ENCODE measurements at regions not wholly inside any gene's neighbourhood (a gene's known extent, or its start where the extent isn't known, plus 50 kb on each side); places are given as distances from the start of the nearest gene placed in this dataset.

- ATAC-seq (no peak), DNase-seq (no peak)
- no peak overlapping the region for H3K9ac ChIP-seq (ENCODE audit: low read length)
- H3K4me2 ChIP-seq (ENCODE audit: low read length) = no peak overlapping the region
- H3K36me3 ChIP-seq (ENCODE audit: low read depth, low read length) = no peaks in the 10 kb centered on the region
- H3K9me3 ChIP-seq (ENCODE audit: low read length) = no peaks in the 10 kb centered on the region
- intact Hi-C loops (cut with micrococcal nuclease) = no loop called here
- no peaks in the 10 kb centered on the region for H3K79me2 ChIP-seq (ENCODE audit: low read length)
- H3K4me3 ChIP-seq (ENCODE audit: low read length) = no peak overlapping the region
- no peaks in the 10 kb centered on the region for H3F3A ChIP-seq (ENCODE audit: low read length, unreplicated experiment)
- H3K27me3 ChIP-seq (ENCODE audit: low read length) = no peaks in the 10 kb centered on the region
- H3K9me2 ChIP-seq (replicated peaks; ENCODE audit: low read length) = no peaks in the 10 kb centered on the region
- POLR2A ChIA-PET (ENCODE audit: unreplicated experiment) = no interaction called here
- H4K20me1 ChIP-seq (ENCODE audit: low read length) = no peaks in the 10 kb centered on the region
- no TSS peak for BruUV-seq (replicated peaks)
- TF ChIP-seq EZH2phosphoT487 (IDR thresholded peaks at IDR 0.05; ENCODE audit: borderline replicate concordance, low read length) = no peak
- no peak for TF ChIP-seq EZH2 (IDR thresholded peaks at IDR 0.05; ENCODE audit: low read length, unreplicated experiment)
- TF ChIP-seq CTCF (conservative IDR thresholded peaks at IDR 0.05; ENCODE audit: low read depth, low read length) = no peak
- no peaks in the 10 kb centered on the region for H3K4me1 ChIP-seq (ENCODE audit: insufficient read depth, low read length)
- CTCF ChIA-PET = no interaction called here
- H3K27ac ChIP-seq (ENCODE audit: low read length) = no peak overlapping the region
- H2AFZ ChIP-seq (ENCODE audit: low read length) = no peak overlapping the region
Observed at GRCh38 chr2:147375073-147375472, 469.8 kb upstream of the ACVR2A start.

DNA sequence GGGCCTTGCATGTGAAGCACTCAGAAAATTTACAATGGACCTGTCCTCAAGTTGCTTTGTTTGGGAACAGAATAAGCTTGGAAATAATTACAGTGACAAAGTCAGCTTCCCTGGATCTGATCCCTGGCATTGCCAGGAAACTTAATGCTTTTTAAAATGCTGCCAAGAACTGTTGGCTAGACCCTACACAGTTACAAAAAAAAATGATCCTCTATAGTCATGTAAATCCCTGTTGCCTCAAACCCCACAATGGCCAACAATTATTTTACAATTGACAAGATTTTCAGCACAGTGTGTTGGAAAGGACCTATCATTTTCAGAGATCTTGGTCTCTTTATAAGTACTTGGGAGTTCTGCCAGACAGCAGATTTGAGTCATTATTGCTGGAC lies 470.4 kb upstream of the ACVR2A start:
- Histone ChIP-seq H3K36me3 (ENCODE audit: low read depth, low read length) (no peaks in the 10 kb centered on the region), H3K9me2 (replicated peaks; ENCODE audit: low read length) (no peaks in the 10 kb centered on the region), H3K4me2 (ENCODE audit: low read length) (no peak overlapping the region), H3F3A (ENCODE audit: low read length, unreplicated experiment) (no peaks in the 10 kb centered on the region), H4K20me1 (ENCODE audit: low read length) (no peaks in the 10 kb centered on the region), H3K9ac (ENCODE audit: low read length) (no peak overlapping the region), H3K4me1 (ENCODE audit: insufficient read depth, low read length) (no peaks in the 10 kb centered on the region), H3K27me3 (ENCODE audit: low read length) (no peaks in the 10 kb centered on the region), H3K9me3 (ENCODE audit: low read length) (no peaks in the 10 kb centered on the region), H3K79me2 (ENCODE audit: low read length) (no peaks in the 10 kb centered on the region), H2AFZ (ENCODE audit: low read length) (no peak overlapping the region), H3K4me3 (ENCODE audit: low read length) (no peak overlapping the region), H3K27ac (ENCODE audit: low read length) (no peak overlapping the region)
- intact Hi-C loops (cut with micrococcal nuclease) = no loop called here
- ChIA-PET POLR2A (ENCODE audit: unreplicated experiment) (no interaction called here), CTCF (no interaction called here)
- TF ChIP-seq EZH2 (IDR thresholded peaks at IDR 0.05; ENCODE audit: low read length, unreplicated experiment) (no peak), CTCF (conservative IDR thresholded peaks at IDR 0.05; ENCODE audit: low read depth, low read length) (no peak), EZH2phosphoT487 (IDR thresholded peaks at IDR 0.05; ENCODE audit: borderline replicate concordance, low read length) (no peak)
- ATAC-seq = no peak
- DNase-seq = no peak
- BruUV-seq (replicated peaks) = no TSS peak

- Histone ChIP-seq H3K4me2 (ENCODE audit: low read length) (no peak overlapping the region), H3K4me1 (ENCODE audit: insufficient read depth, low read length) (no peaks in the 10 kb centered on the region), H3K9me2 (replicated peaks; ENCODE audit: low read length) (no peaks in the 10 kb centered on the region), H3K9ac (ENCODE audit: low read length) (no peak overlapping the region), H3K27me3 (ENCODE audit: low read length) (no peaks in the 10 kb centered on the region), H3K4me3 (ENCODE audit: low read length) (no peak overlapping the region), H3K79me2 (ENCODE audit: low read length) (no peaks in the 10 kb centered on the region), H3K9me3 (ENCODE audit: low read length) (no peaks in the 10 kb centered on the region), H3F3A (ENCODE audit: low read length, unreplicated experiment) (no peaks in the 10 kb centered on the region), H3K27ac (ENCODE audit: low read length) (no peak overlapping the region), H4K20me1 (ENCODE audit: low read length) (no peaks in the 10 kb centered on the region), H3K36me3 (ENCODE audit: low read depth, low read length) (no peaks in the 10 kb centered on the region), H2AFZ (ENCODE audit: low read length) (no peak overlapping the region)
- no peak for TF ChIP-seq EZH2 (IDR thresholded peaks at IDR 0.05; ENCODE audit: low read length, unreplicated experiment)
- TF ChIP-seq EZH2phosphoT487 (IDR thresholded peaks at IDR 0.05; ENCODE audit: borderline replicate concordance, low read length) = no peak
- intact Hi-C loops (cut with micrococcal nuclease) = no loop called here
- CTCF ChIA-PET = no interaction called here
- DNase-seq = no peak
- POLR2A ChIA-PET (ENCODE audit: unreplicated experiment) = no interaction called here
- ATAC-seq = no peak
- BruUV-seq (replicated peaks) = no TSS peak
Observed at GRCh38 chr2:147373800-147374422, 470.9 kb upstream of the ACVR2A start.

Data from PC-3 (cell line).